ENCODE measurements at regions not wholly inside any gene's neighbourhood (a gene's known extent, or its start where the extent isn't known, plus 50 kb on each side); places are given as distances from the start of the nearest gene placed in this dataset.

DNA sequence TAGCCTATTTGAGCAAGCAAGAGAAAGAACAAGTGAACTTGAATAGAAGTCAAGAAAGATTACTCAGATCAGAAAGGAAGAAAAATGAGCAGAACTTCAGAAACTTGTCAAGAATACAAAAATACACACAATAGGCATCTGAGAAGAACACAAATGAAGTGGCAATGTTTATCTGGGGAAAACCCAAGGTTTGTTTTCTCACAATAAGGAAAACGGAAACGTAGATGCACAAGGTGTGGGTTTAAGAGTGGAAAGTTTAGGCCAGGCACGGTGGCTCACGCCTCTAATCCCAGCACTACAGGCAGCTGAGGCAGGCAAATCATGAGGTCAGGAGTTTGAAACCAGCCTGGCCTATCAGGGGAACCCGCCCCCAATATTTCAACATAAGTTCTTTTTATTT, 159.5 kb upstream of the GYPC start (continued):
- TF ChIP-seq, protein P1, sequence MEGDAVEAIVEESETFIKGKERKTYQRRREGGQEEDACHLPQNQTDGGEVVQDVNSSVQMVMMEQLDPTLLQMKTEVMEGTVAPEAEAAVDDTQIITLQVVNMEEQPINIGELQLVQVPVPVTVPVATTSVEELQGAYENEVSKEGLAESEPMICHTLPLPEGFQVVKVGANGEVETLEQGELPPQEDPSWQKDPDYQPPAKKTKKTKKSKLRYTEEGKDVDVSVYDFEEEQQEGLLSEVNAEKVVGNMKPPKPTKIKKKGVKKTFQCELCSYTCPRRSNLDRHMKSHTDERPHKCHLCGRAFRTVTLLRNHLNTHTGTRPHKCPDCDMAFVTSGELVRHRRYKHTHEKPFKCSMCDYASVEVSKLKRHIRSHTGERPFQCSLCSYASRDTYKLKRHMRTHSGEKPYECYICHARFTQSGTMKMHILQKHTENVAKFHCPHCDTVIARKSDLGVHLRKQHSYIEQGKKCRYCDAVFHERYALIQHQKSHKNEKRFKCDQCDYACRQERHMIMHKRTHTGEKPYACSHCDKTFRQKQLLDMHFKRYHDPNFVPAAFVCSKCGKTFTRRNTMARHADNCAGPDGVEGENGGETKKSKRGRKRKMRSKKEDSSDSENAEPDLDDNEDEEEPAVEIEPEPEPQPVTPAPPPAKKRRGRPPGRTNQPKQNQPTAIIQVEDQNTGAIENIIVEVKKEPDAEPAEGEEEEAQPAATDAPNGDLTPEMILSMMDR (IDR thresholded peaks at IDR 0.05 in 2 of 3, conservative IDR thresholded peaks at IDR 0.05 in 1 of 3; ENCODE audit: control insufficient read depth in 2 of 3, extremely low read depth in 1 of 3, insufficient read depth in 1 of 3, low read depth in 3 of 3, low read length in 3 of 3) = no peak
- TF ChIP-seq SRF (IDR thresholded peaks at IDR 0.05; ENCODE audit: low read depth in 2 of 2, low read length in 2 of 2) (0 out of 4 replicates have a peak, but pooled peaks of 1 of the 2 experiments have one; percentile 20), SP1 (IDR thresholded peaks at IDR 0.05; ENCODE audit: low read depth, low read length) (peak; percentile 34), POLR2AphosphoS5 (IDR thresholded peaks at IDR 0.05; ENCODE audit: low read length) (no peak), YY1 (IDR thresholded peaks at IDR 0.05; ENCODE audit: low read depth, low read length) (no peak), STAT1 (conservative IDR thresholded peaks at IDR 0.05) (no peak), EP300 (IDR thresholded peaks at IDR 0.05; ENCODE audit: borderline replicate concordance in 1 of 2, control insufficient read depth in 1 of 2, low read depth in 2 of 2, low read length in 2 of 2) (peak; percentile 15 to 60; a peak in 2 of 4 replicates), EZH2 (IDR thresholded peaks at IDR 0.05; ENCODE audit: borderline replicate concordance, control insufficient read depth, low read depth, low read length) (no peak), CHD2 (IDR thresholded peaks at IDR 0.05; ENCODE audit: borderline replicate concordance, low read depth, low read length) (no peak), CEBPB (IDR thresholded peaks at IDR 0.05; ENCODE audit: borderline replicate concordance in 1 of 2, low read depth in 2 of 2, low read length in 2 of 2) (no peak), PML (IDR thresholded peaks at IDR 0.05; ENCODE audit: low read length) (peak; percentile 51; the same call in 1 of the 2 replicates), TARDBP (IDR thresholded peaks at IDR 0.05; ENCODE audit: borderline replicate concordance) (0 out of 2 replicates have a peak, but pooled peaks have one; percentile 42), EED (IDR thresholded peaks at IDR 0.05; ENCODE audit: low read depth) (peak; percentile 79), MTA3 (IDR thresholded peaks at IDR 0.05; ENCODE audit: borderline replicate concordance, low read length) (peak; percentile 89; the same call in 1 of the 2 replicates), SMC3 (IDR thresholded peaks at IDR 0.05; ENCODE audit: borderline replicate concordance, low read length) (no peak), NRF1 (conservative IDR thresholded peaks at IDR 0.05; ENCODE audit: low read depth, low read length) (no peak), TCF12 (IDR thresholded peaks at IDR 0.05; ENCODE audit: low read depth, low read length) (no peak), RAD51 (IDR thresholded peaks at IDR 0.05) (no peak), RCOR1 (conservative IDR thresholded peaks at IDR 0.05; ENCODE audit: low read depth, low read length) (no peak), ZNF384 (IDR thresholded peaks at IDR 0.05; ENCODE audit: borderline replicate concordance, low read depth, low read length) (no peak)
- TF ChIP-seq, protein P2, sequence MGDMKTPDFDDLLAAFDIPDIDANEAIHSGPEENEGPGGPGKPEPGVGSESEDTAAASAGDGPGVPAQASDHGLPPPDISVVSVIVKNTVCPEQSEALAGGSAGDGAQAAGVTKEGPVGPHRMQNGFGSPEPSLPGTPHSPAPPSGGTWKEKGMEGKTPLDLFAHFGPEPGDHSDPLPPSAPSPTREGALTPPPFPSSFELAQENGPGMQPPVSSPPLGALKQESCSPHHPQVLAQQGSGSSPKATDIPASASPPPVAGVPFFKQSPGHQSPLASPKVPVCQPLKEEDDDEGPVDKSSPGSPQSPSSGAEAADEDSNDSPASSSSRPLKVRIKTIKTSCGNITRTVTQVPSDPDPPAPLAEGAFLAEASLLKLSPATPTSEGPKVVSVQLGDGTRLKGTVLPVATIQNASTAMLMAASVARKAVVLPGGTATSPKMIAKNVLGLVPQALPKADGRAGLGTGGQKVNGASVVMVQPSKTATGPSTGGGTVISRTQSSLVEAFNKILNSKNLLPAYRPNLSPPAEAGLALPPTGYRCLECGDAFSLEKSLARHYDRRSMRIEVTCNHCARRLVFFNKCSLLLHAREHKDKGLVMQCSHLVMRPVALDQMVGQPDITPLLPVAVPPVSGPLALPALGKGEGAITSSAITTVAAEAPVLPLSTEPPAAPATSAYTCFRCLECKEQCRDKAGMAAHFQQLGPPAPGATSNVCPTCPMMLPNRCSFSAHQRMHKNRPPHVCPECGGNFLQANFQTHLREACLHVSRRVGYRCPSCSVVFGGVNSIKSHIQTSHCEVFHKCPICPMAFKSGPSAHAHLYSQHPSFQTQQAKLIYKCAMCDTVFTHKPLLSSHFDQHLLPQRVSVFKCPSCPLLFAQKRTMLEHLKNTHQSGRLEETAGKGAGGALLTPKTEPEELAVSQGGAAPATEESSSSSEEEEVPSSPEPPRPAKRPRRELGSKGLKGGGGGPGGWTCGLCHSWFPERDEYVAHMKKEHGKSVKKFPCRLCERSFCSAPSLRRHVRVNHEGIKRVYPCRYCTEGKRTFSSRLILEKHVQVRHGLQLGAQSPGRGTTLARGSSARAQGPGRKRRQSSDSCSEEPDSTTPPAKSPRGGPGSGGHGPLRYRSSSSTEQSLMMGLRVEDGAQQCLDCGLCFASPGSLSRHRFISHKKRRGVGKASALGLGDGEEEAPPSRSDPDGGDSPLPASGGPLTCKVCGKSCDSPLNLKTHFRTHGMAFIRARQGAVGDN (IDR thresholded peaks at IDR 0.05) = no peak
- TF ChIP-seq, protein P3, sequence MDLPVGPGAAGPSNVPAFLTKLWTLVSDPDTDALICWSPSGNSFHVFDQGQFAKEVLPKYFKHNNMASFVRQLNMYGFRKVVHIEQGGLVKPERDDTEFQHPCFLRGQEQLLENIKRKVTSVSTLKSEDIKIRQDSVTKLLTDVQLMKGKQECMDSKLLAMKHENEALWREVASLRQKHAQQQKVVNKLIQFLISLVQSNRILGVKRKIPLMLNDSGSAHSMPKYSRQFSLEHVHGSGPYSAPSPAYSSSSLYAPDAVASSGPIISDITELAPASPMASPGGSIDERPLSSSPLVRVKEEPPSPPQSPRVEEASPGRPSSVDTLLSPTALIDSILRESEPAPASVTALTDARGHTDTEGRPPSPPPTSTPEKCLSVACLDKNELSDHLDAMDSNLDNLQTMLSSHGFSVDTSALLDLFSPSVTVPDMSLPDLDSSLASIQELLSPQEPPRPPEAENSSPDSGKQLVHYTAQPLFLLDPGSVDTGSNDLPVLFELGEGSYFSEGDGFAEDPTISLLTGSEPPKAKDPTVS (IDR thresholded peaks at IDR 0.05; ENCODE audit: low read depth, low read length) = no peak
- TF ChIP-seq, protein P4, sequence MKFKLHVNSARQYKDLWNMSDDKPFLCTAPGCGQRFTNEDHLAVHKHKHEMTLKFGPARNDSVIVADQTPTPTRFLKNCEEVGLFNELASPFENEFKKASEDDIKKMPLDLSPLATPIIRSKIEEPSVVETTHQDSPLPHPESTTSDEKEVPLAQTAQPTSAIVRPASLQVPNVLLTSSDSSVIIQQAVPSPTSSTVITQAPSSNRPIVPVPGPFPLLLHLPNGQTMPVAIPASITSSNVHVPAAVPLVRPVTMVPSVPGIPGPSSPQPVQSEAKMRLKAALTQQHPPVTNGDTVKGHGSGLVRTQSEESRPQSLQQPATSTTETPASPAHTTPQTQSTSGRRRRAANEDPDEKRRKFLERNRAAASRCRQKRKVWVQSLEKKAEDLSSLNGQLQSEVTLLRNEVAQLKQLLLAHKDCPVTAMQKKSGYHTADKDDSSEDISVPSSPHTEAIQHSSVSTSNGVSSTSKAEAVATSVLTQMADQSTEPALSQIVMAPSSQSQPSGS (IDR thresholded peaks at IDR 0.05; ENCODE audit: low read length) = peak; percentile 93

Measured in GM12878 (cell line).